Activated T-helper 2 cell treated with anti-CD3 and anti-CD28 coated beads, Interferon-gamma antibody, Interleukin-2, Interleukin-4, amounts not matched to agents 10 μg/mL and 5 μg/mL and 100 μg/mL, durations not matched to agents 14 hours and 24 hours and 36 hours (primary cell): ENCODE measurements at regions not wholly inside any gene's neighbourhood (a gene's known extent, or its start where the extent isn't known, plus 50 kb on each side); places are given as distances from the start of the nearest gene placed in this dataset.

Experiments used
- DNase-seq: peaks from one replicate; pipeline ENCODE4 v3.0.0; 2021; ENCODE audit warnings: low spot score
- H3K27ac Mint-ChIP-seq: one replicate; pipeline ENCODE4 v1.8.0; 2021; ENCODE audit warnings: mixed read lengths
- H3K27me3 Mint-ChIP-seq: one replicate; pipeline ENCODE4 v1.8.0; 2021; ENCODE audit warnings: low read depth, mixed read lengths
- H3K36me3 Mint-ChIP-seq: one replicate; pipeline ENCODE4 v1.8.0; 2021; ENCODE audit warnings: low read depth, mixed read lengths
- H3K4me1 Mint-ChIP-seq: one replicate; pipeline ENCODE4 v1.8.0; 2021; ENCODE audit warnings: low read depth, mixed read lengths
- H3K4me3 Mint-ChIP-seq: one replicate; pipeline ENCODE4 v1.8.0; 2021; ENCODE audit warnings: low read depth, mild to moderate bottlenecking, moderate library complexity, mixed read lengths
- H3K9me3 Mint-ChIP-seq: one replicate; pipeline ENCODE4 v1.8.0; 2021; ENCODE audit warnings: mixed read lengths
- intact Hi-C: fragments of 100-400 bp; cut with micrococcal nuclease; formaldehyde crosslinking; loops from one replicate; pipeline ENCODE4 v1.15.1; 2023

- H3K27me3 Mint-ChIP-seq: no peaks in the 10 kb centered on the region
- intact Hi-C loops: no loop called here
- no peaks in the 10 kb centered on the region for H3K9me3 Mint-ChIP-seq
- no peak for DNase-seq
- no peaks in the 10 kb centered on the region for H3K36me3 Mint-ChIP-seq
- H3K4me3 Mint-ChIP-seq: no peak overlapping the region
- no peaks in the 10 kb centered on the region for H3K4me1 Mint-ChIP-seq
- no peak overlapping the region for H3K27ac Mint-ChIP-seq
These were observed 117.6 kb upstream of the TCERG1L start for GRCh38 chr10:131429141-131429540.

GRCh38 chr10:131429942-131430341 is 118.4 kb upstream of the TCERG1L start:
- H3K4me1 Mint-ChIP-seq: no peaks in the 10 kb centered on the region
- H3K27me3 Mint-ChIP-seq: no peaks in the 10 kb centered on the region
- no peaks in the 10 kb centered on the region for H3K9me3 Mint-ChIP-seq
- intact Hi-C loops: no loop called here
- no peak for DNase-seq
- no peak overlapping the region for H3K4me3 Mint-ChIP-seq
- H3K36me3 Mint-ChIP-seq: no peaks in the 10 kb centered on the region
- H3K27ac Mint-ChIP-seq: no peak overlapping the region

DNA sequence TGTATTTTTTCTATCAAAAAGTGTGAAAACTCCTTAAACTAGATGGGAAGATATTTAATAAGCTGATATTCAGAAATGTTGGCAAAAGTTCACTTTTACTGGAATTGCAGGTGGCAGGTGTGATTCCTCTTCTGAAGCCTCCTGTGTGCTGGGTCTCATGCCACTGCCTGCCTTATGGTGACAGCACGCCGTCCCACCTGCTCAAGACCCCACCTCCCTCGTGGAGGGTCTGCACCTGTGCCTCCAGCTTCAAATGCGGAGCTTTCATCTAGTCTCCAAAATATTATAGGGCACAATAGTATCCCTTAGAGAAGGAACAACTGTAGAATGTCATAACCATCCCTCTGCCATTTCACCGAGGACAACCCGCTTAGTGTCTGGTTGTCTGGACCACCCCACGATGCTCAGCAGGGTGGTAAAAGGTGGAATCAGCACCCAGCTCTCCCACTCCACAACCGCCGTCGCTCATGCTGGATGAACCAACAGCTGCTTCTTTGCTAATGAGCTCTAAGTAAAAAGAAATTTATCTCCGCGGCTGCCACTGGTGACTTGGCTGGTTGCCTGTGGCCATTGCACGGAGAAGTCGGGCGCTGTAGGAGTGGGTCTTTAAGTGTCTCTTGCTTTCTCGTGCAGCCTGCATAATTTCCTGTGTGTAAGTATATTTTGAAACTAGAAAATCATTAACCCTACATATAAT is 119.3 kb upstream of the TCERG1L start:
- intact Hi-C loops: no loop called here

GRCh38 chr10:131431533-131431932 is 120.0 kb upstream of the TCERG1L start:
- H3K27me3 Mint-ChIP-seq: no peaks in the 10 kb centered on the region
- intact Hi-C loops: no loop called here
- no peak overlapping the region for H3K4me3 Mint-ChIP-seq
- H3K4me1 Mint-ChIP-seq: no peaks in the 10 kb centered on the region
- H3K36me3 Mint-ChIP-seq: no peaks in the 10 kb centered on the region
- no peak overlapping the region for H3K27ac Mint-ChIP-seq
- DNase-seq: no peak
- H3K9me3 Mint-ChIP-seq: no peaks in the 10 kb centered on the region

More for the DNA sequence above, 119.3 kb upstream of the TCERG1L start:
- Mint-ChIP-seq H3K4me3 (no peak overlapping the region), H3K36me3 (no peaks in the 10 kb centered on the region), H3K9me3 (no peaks in the 10 kb centered on the region), H3K27me3 (no peaks in the 10 kb centered on the region), H3K4me1 (no peaks in the 10 kb centered on the region), H3K27ac (no peak overlapping the region)
- no peak for DNase-seq

GRCh38 chr10:131431978-131432690 is 120.6 kb upstream of the TCERG1L start:
- Mint-ChIP-seq H3K27ac (no peak overlapping the region), H3K9me3 (no peaks in the 10 kb centered on the region), H3K4me1 (no peaks in the 10 kb centered on the region), H3K27me3 (no peaks in the 10 kb centered on the region), H3K36me3 (no peaks in the 10 kb centered on the region), H3K4me3 (no peak overlapping the region)
- intact Hi-C loops: no loop called here
- DNase-seq: no peak

DNA sequence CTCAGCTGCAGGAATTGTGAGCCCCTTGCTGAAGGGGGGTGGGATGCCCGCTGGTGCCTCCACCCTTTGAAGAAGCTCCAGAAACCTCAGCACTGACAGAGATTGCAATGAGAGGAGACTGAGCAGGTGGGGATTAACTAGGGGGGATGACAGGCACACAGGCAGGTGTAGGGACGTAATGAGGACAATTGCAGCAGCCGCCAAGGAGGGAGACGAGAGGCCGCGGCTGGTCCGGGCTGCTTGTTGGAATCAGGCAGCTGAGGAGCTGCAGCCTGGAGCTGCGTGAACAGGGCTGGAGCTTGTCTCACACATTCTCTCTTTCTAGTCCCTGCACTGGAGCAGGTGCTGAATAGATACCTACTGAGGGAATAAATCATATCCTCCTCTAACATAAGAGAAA is 122.0 kb upstream of the TCERG1L start:
- Mint-ChIP-seq H3K9me3 (no peaks in the 10 kb centered on the region), H3K36me3 (no peaks in the 10 kb centered on the region), H3K27me3 (no peaks in the 10 kb centered on the region), H3K4me3 (no peak overlapping the region), H3K27ac (no peak overlapping the region), H3K4me1 (no peaks in the 10 kb centered on the region)
- intact Hi-C loops: no loop called here
- DNase-seq: no peak

GRCh38 chr10:131435232-131435631 is 123.7 kb upstream of the TCERG1L start:
- intact Hi-C loops: no loop called here
- H3K36me3 Mint-ChIP-seq: no peaks in the 10 kb centered on the region
- DNase-seq: no peak
- no peak overlapping the region for H3K4me3 Mint-ChIP-seq
- H3K27ac Mint-ChIP-seq: no peak overlapping the region
- no peaks in the 10 kb centered on the region for H3K4me1 Mint-ChIP-seq
- H3K9me3 Mint-ChIP-seq: no peaks in the 10 kb centered on the region
- no peaks in the 10 kb centered on the region for H3K27me3 Mint-ChIP-seq

GRCh38 chr10:131435760-131436457 is 124.4 kb upstream of the TCERG1L start:
- Mint-ChIP-seq H3K27ac (no peak overlapping the region), H3K4me1 (no peaks in the 10 kb centered on the region), H3K36me3 (no peaks in the 10 kb centered on the region), H3K27me3 (no peaks in the 10 kb centered on the region), H3K9me3 (no peaks in the 10 kb centered on the region), H3K4me3 (no peak overlapping the region)
- DNase-seq: no peak
- intact Hi-C loops: no loop called here

DNA sequence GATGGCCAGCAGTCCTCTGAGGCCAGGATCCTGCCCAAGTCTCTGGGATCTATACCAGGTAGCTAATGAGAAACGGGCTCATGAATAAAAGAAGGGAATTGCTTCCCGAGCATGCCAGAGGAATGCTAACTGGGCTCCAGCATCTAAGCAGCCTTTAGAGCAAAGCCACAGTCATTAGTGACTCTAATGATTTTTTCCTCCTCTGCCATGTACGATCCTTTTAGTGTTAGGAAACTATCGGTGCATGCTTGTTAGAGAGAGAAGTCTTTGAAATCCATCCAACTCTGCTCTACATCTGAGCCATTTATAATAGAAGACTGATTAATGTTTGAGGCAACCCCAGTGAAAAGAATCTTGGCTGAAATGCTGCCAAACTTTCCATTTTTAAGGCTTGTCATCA is 124.9 kb upstream of the TCERG1L start:
- intact Hi-C loops: no loop called here
- H3K27ac Mint-ChIP-seq: no peak overlapping the region

DNA sequence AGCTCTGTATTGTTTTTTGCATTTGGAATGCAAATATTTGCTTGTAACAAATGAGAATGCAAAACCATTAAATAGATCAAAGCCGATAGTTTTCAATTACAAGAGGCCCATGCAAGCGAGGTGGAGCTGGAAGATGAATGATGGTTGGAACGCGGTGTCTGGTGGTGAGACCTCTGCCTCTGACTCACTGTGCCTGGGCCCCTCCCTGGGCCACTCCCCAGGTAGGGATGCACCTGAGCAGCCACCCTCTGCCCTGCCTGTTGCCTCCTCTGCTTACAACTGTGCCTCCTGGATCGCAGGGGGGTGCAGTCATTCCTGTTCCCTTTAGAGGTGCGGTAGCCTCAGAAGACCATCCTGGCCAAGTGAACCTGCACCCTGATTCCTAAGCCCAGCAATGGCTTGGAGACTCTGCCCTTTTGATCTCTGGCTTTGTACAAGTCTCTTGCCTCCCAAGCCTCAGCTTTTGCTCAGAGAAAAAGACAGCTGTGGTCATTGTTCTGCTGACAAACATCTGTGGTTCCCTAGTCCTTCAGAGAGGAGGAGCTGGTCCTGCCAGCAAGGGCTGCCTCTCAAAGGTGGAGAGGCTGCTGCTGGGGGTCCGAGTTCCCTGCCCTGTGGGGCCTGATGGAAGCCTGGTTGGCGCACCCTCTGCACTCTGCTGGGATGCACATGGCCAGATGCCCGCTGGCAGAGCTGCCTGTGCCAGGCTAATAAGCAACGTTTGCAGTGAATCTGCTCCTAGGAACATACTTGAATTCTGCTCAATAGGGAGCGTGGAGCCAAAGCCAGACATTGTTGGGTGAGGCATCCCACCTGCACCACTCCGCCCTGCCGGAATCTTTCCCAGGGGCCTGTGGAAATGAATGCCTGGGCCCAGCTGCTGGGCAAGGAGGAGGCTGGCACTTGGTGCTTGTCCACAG is 126.3 kb upstream of the TCERG1L start:
- H3K9me3 Mint-ChIP-seq: no peaks in the 10 kb centered on the region
- H3K27me3 Mint-ChIP-seq: no peaks in the 10 kb centered on the region
- no peak overlapping the region for H3K4me3 Mint-ChIP-seq
- no peak for DNase-seq
- intact Hi-C loops: no loop called here
- H3K27ac Mint-ChIP-seq: no peak overlapping the region
- no peaks in the 10 kb centered on the region for H3K36me3 Mint-ChIP-seq
- no peaks in the 10 kb centered on the region for H3K4me1 Mint-ChIP-seq

More for the DNA sequence above, 124.9 kb upstream of the TCERG1L start:
- Mint-ChIP-seq H3K4me3 (no peak overlapping the region), H3K36me3 (no peaks in the 10 kb centered on the region), H3K27me3 (no peaks in the 10 kb centered on the region), H3K9me3 (no peaks in the 10 kb centered on the region), H3K4me1 (no peaks in the 10 kb centered on the region)
- no peak for DNase-seq

GRCh38 chr10:131438665-131439064 is 127.1 kb upstream of the TCERG1L start:
- intact Hi-C loops: no loop called here
- Mint-ChIP-seq H3K27me3 (no peaks in the 10 kb centered on the region), H3K4me1 (no peaks in the 10 kb centered on the region), H3K9me3 (no peaks in the 10 kb centered on the region), H3K27ac (no peak overlapping the region), H3K4me3 (no peak overlapping the region), H3K36me3 (no peaks in the 10 kb centered on the region)
- DNase-seq: no peak

GRCh38 chr10:131439705-131440104 is 128.2 kb upstream of the TCERG1L start:
- H3K27ac Mint-ChIP-seq: no peak overlapping the region
- no peaks in the 10 kb centered on the region for H3K36me3 Mint-ChIP-seq
- DNase-seq: no peak
- H3K27me3 Mint-ChIP-seq: no peaks in the 10 kb centered on the region
- H3K4me3 Mint-ChIP-seq: no peak overlapping the region
- no peaks in the 10 kb centered on the region for H3K4me1 Mint-ChIP-seq
- no peaks in the 10 kb centered on the region for H3K9me3 Mint-ChIP-seq
- intact Hi-C loops: no loop called here
